NCI-H187 (cell line): ENCODE measurements at regions not wholly inside any gene's neighbourhood (a gene's known extent, or its start where the extent isn't known, plus 50 kb on each side); places are given as distances from the start of the nearest gene placed in this dataset.

Experiments used
- DNase-seq, 2 experiments: peaks; one replicate each; lab custom pipeline; 2025; lab: John Stamatoyannopoulos, UW

- no peak for DNase-seq
Measured at GRCh38 chr4:106767991-106768390, 268.1 kb downstream of the DKK2 start.

DNA sequence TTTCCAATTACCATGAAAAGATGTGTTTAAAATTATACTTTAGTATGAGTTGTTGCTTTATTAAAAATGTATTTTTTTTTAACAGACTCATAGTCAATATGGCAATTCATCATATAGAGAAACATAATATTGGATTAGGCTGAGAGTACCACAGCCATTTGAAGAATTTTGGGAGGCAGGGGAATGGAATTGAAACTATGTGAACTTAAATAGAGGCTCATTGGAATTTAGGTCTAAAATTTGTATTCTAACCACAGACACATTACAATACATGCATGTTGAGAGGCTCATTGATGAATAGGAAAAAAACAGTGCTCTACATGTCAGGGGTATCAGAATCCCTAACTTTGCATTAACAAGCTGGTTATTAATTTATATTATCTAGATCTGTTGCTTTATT is 269.6 kb downstream of the DKK2 start:
- no peak for DNase-seq

GRCh38 chr4:106764774-106765173 is 271.3 kb downstream of the DKK2 start:
- DNase-seq: no peak

GRCh38 chr4:106762666-106763443 is 273.3 kb downstream of the DKK2 start:
- DNase-seq: no peak

- no peak for DNase-seq
Measured at GRCh38 chr4:106753426-106753825, 282.7 kb downstream of the DKK2 start.

GRCh38 chr4:106746451-106746850 is 289.7 kb downstream of the DKK2 start:
- no peak for DNase-seq

DNA sequence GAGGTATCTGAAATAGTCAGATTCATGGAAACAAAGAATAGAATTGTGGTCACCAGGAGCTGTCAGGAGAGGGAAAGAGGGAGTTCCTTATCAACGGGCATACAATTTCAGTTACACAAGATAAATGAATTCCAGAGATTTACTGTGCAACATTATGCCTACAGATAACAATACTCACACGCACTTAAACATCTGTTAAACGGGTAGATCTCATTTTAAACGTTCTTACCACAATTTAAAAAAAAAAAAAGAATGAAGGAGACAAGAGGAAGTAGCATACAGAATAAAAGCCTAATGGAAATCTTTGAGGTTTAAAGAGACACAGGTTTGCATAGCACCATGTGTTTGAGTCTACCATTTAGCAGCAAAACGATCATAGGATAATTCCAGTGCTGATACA is 298.0 kb downstream of the DKK2 start:
- DNase-seq: no peak

GRCh38 chr4:106718548-106718947 is 317.6 kb downstream of the DKK2 start:
- no peak for DNase-seq

GRCh38 chr4:106717091-106717490 is 319.0 kb downstream of the DKK2 start:
- DNase-seq: no peak

GRCh38 chr4:106715825-106716224 is 320.3 kb downstream of the DKK2 start:
- no peak for DNase-seq

GRCh38 chr4:106708464-106708816 is 327.7 kb downstream of the DKK2 start:
- no peak for DNase-seq

- DNase-seq: no peak
Measured at GRCh38 chr4:106707776-106708463, 328.2 kb downstream of the DKK2 start.

- no peak for DNase-seq
Measured at GRCh38 chr4:106704253-106704870, 331.8 kb downstream of the DKK2 start.

DNA sequence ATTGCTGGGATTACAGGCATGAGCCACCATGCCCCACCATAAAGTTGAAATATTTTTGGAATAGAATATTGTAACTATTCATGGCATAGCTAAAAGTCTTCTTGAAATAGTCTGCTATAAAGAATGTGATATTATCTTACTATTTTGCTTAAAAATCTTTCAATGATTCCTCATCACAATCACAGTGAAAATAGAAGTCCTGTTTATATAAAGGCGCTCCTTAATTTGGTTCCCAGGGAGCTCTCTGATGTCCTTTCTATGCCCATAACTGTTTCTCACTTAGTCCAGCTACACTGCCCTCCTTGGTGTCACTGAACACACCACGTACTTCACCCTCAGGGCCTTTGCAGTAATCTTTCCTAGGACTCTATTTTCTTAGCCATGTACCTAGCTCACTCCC is 331.7 kb upstream of the GIMD1 start:
- no peak for DNase-seq

GRCh38 chr4:106698621-106699195 is 330.1 kb upstream of the GIMD1 start:
- DNase-seq: no peak

DNA sequence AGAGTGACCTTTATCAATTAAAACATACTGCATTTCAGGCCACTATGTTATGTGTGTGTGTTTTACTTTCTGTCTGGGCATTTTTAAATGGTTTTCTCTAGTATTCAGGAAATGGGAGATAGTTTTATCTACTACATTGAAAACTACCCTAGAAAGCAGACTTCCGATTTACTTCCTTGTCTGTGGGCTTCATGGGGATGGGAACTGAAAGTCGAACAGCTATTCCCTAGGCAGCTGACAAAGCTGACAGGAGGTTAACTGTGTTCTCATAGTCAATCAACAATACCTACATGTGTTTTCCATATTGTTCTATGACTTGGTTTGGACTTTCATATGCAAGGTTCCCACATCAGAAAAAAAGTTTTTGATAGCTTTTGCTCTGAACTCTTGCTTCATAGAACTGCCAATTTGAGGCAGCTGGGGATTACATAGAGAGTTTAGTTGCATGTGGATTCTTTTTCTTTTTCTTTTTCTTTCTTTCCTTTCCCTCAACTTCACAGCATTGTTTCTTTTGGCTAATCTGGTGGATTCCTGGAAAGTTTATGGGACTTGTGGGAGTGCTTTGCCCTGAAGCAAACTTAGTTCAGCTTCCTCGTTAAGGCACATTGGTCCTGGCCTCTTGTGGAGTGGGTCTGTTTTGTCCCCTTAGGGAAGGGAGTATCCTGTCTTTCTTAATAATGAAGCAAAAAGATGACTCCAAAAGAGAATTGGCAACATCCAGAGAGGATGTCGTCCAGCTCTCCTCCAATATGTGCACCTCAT is 327.1 kb upstream of the GIMD1 start:
- no peak for DNase-seq

DNA sequence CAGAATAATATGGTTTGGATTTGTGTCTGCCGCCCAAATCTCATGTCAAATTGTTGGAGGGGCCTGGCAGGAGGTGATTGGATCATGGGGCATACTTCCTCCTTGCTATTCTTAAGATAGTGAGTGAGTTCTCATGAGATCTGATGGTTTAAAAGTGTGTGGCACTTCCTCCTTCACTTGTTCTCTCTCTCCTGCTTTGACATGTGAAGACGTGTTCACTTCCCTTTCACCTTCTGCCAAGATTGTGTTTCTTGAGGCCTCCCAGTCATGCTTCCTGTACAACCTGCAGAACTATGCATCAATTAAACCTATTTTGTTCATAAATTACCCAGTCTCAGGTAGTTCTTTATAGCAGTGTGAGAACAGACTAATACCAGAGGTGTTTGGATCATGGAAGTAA is 325.7 kb upstream of the GIMD1 start:
- no peak for DNase-seq

GRCh38 chr4:106691749-106692148 is 323.2 kb upstream of the GIMD1 start:
- DNase-seq: no peak

GRCh38 chr4:106690487-106690886 is 321.9 kb upstream of the GIMD1 start:
- DNase-seq: no peak

- DNase-seq: no peak
Measured at GRCh38 chr4:106687026-106687425, 318.4 kb upstream of the GIMD1 start.

GRCh38 chr4:106681381-106681921 is 312.9 kb upstream of the GIMD1 start:
- DNase-seq: no peak

GRCh38 chr4:106679063-106679462 is 310.5 kb upstream of the GIMD1 start:
- DNase-seq: no peak
